GM11168 (cell line): ENCODE measurements at regions not wholly inside any gene's neighbourhood (a gene's known extent, or its start where the extent isn't known, plus 50 kb on each side); places are given as distances from the start of the nearest gene placed in this dataset.
"Not testable (repeated sequence)": the region's sequence is repeated elsewhere in the genome, so short reads cannot be mapped to it uniquely, and the experiment has no call there.

ENCODE experiments used
- in situ Hi-C: fragments of 300-500 bp; cut with MboI; formaldehyde crosslinking; loops from one replicate; pipeline ENCODE4 v1.12.0; 2022; ENCODE audit warnings: low sequenced_read_pairs; ENCODE audit not compliant: unreplicated experiment

DNA sequence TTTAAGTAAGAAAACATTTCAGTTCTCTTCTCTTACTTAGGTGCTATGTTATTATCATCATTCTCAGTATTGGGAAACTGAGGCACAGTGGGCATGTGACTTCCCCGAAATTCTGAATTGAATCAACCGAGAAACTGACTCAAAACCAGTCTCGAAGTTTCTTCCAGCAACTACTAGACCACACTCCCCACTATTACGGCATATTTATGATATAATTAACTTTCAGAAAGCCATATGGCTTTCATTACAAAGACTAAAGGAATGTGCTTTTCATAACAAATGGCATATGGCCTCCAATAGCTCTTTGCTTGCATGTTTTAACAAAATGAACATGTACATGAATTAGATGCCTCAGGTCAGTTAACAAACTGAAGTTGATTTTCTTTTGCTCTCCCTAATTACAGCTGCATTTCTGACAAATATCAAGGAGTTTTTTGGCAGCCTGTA, 182.9 kb upstream of the SLC38A2 start:
- in situ Hi-C loops: no loop called here

GRCh38 chr12:46554460-46554859, 181.9 kb upstream of the SLC38A2 start:
- in situ Hi-C loops: no loop called here

DNA sequence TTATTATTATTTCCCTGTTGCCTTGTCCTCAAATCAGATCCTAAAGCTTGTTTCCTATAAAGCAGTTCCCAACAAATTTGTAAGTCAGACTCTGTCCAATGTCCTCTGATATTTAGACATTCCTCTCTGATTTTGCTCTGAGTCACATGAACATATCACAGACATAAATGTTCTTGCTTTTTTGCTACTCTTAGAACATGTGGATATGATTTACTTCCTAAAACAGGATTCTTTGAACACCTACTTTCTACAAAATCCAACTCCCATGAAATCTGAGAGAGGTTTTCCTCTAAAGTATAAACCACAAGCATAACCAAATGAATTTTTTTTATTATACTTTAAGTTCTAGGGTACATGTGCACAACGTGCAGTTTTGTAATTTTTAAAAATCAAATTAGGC, 181.3 kb upstream of the SLC38A2 start:
- in situ Hi-C loops: no loop called here

GRCh38 chr12:46553266-46553665, 180.7 kb upstream of the SLC38A2 start:
- in situ Hi-C loops: no loop called here

DNA sequence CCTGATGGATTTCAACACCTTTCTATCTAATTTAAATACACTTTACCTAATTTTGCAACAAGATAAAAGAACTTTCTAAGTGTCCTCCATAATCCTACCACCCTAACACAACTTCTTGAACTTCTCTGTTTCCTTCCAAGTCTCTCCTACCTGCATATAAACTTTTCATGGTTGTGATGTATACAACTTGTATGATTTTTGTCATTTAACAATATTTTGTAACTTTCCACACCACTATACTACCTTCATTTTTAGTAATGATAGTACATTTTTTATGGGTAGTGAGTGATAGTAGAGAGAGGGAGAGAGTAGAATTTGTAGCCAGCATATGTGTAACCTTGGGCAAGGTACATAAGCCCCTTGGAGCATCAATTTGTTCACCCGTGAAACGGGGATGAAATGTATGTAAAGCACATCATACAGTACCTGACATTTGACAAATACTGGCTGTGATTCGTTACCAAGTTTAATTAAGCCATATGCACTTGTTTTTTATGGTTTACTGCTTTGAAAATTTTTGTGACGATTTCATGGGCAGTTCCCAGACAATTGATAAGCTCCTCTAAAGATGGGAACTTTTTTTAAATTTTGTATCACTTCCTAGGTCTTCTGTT, 177.8 kb upstream of the SLC38A2 start:
- in situ Hi-C loops: no loop called here

DNA sequence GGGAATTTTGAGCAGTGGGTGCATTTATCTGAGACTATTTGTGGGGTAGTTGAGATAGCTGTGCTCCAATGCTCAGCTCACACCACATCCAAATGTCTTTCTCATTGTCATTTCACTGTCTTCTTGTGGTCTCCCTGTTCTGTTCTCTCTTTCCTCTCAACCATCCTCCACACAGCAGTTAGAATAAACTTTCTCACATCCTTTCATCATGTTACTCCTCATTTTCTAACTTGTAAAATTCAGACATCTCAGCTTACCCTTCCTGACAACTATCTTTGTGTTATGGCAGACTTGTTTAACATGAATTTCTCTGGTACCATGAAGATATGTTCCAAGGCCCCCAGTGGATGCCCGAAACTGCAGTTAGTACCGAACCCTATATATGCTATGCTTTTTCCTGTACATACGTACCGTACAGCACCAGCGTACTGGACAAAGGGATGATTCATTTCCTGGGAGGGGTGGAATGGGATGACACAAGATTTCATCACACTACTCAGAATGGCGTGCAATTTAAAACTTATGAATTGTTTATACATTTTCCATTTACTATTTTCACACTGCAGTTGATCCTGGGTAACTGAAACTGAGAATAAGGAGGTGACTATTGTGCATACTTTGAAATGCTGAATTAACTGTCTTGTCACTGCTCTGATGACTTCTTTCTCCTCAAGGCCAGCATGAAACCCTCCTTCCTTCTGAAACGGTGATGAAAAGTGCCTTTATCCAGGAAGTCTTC, 177.1 kb upstream of the SLC38A2 start:
- in situ Hi-C loops: no loop called here

GRCh38 chr12:46548605-46549071, 176.1 kb upstream of the SLC38A2 start:
- in situ Hi-C loops: no loop called here

DNA sequence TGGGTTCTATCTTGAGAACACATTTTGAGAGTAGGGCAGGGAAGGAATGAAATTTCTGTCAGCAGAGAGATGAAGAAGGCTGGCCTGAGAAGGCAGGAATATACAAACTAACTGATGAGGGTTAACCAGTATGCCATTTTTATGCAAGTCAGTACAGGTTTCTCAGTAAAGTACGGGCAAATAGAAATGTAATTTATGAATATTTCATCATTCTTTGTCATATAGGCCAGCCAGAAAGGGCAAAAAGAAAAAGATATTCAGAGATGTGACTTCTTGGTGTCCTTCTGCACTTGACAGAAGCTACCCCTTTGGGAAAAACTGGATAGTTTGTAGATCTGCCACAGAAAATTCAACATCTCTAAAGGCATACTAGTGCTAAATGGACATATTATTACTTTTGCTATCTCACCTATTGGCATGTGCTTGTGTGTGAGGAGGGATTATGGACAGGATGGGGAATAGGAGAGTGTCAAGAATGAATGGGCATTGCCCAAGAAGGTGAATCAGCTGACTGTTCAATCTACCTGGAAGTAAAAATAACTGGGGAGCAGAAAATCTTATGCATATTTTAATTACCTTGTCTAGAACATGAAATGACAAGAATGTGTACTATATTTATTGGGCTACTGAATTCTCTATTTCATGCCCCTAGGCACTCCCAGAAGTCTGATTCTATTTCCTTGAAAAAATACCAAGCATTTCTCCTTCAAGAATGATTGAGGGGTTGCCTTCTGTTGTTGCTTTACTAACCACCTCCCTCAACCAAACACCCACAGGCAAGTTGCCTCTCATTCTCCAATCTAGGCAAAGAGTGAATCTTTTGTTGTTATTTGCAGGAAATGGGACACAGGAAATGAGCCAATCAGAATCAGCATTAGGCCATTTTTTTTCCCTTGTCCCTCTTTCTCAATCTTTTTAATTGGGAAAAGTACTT, 175.1 kb upstream of the SLC38A2 start:
- in situ Hi-C loops: no loop called here

GRCh38 chr12:46546634-46547273, 174.2 kb upstream of the SLC38A2 start:
- in situ Hi-C loops: no loop called here

DNA sequence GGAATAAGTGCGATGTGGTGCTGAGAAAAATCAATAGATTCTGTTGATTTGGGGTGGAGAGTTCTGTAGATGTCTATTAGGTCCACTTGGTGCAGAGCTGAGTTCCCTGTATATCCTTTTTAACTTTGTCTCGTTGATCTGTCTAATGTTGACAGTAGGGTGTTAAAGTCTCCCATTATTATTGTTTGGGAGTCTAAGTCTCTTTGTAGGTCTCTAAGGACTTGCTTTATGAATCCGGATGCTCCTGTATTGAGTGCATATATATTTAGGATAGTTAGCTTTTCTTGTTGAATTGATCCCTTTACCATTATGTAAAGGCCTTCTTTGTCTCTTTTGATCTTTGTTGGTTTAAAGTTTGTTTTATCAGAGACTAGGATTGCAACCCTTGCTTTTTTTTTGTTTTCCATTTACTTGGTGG, 170.8 kb upstream of the SLC38A2 start:
- in situ Hi-C loops: not testable (repeated sequence)

DNA sequence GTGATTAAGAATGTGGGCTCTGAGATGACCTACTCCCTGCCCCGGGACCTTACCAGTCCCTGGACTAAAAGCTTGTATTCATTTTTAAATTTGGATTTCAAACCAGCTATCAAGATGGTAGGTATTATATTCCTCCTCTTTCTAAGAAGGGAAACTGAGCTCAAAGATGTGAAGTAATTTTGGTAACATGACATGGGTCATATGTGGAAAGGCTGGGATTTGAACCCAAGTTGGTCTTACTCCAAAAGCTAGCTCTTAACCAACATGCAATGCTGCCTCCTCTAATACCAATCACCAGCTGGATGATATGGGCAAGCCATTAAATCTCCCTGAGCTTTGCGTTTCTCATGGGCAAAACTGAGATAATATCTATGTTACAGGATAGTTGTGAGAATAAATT, 166.4 kb upstream of the SLC38A2 start:
- in situ Hi-C loops: no loop called here

DNA sequence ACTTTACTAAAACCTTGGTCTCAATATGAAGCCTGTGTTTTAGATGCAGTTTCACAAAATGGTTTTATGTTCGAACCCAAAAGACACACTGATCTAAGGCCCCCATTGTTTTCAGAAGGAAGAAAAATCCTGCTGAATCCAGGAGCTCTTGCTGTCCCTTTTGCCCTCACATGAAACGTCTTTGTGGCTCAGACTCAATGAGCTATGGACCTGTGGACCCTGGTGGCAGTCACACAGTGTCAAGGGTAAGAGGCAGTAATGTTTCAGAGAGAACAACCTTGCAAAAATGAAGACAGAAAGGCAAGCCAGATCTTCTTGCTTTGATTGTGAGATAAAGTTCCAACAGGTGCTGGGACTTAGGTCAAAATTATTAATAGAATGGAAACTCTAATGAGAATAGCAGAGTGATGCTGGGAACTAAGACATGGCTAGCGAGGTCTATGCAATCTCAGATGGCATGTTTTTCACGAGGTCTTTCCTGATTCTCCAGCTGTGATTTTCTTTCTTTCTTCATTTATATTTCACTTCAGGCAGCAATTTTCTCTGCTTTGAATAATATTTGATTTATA, 164.9 kb upstream of the SLC38A2 start:
- in situ Hi-C loops: no loop called here

DNA sequence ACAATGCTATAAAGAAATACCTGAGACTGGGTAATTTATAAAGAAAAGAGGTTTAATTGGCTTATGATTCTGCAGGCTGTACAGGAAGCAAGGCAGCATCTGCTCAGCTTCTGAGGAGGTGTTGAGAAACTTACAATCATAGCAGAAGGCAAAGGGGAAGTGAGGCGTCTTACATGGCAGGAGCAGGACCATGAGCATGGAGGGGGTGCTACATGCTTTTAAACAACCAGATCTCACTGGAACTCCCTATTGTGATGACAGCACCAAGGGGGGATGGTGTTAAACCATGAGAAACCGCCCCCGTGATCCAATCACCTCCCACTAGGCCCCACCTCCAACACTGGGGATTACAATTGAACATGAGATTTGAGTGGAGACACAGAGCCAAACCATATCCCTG, 163.7 kb upstream of the SLC38A2 start:
- in situ Hi-C loops: not testable (repeated sequence)

- in situ Hi-C loops: no loop called here
Measured at GRCh38 chr12:46535907-46536306, 163.3 kb upstream of the SLC38A2 start.

- in situ Hi-C loops: no loop called here
Measured at GRCh38 chr12:46535376-46535775, 162.8 kb upstream of the SLC38A2 start.

GRCh38 chr12:46534327-46534840, 161.8 kb upstream of the SLC38A2 start:
- in situ Hi-C loops: no loop called here

- in situ Hi-C loops: no loop called here
Measured at GRCh38 chr12:46533723-46534122, 161.2 kb upstream of the SLC38A2 start.

DNA sequence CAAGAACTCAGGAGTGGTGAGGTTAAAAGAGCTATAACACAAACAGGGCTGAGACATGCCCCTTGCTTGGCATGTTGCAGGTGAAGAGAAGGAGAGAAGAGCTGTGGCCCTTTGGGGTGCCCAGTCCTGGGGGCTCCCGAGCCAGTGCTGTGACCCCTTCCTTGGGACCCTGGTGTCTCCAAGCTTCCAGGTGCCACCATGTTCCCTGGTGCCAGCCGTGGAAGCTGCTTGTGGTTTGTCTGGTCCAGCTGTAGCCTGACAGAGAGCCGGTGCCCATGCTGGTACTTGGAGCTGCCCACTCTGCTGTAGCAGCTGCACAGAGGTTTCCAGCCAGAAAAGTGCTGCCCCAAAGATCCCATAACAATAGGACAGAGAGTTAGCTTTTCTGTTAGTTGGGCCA, 159.2 kb upstream of the SLC38A2 start:
- in situ Hi-C loops: no loop called here

GRCh38 chr12:46531059-46531785, 158.6 kb upstream of the SLC38A2 start:
- in situ Hi-C loops: no loop called here
